Activated naive CD8-positive, alpha-beta T cell treated with anti-CD3 and anti-CD28 coated beads, Interleukin-2, amount 10 ng/mL, durations not matched to agents 7 days and 5 days (primary cell): ENCODE measurements at regions not wholly inside any gene's neighbourhood (a gene's known extent, or its start where the extent isn't known, plus 50 kb on each side); places are given as distances from the start of the nearest gene placed in this dataset.
"Not testable (repeated sequence)": the region's sequence is repeated elsewhere in the genome, so short reads cannot be mapped to it uniquely, and the experiment has no call there.

ENCODE experiments used
- ATAC-seq: fragments of 150-1000 bp; cut with Tn5 transposase; one replicate; pipeline ENCODE4 v1.10.0; 2021; ENCODE audit warnings: low read depth, moderate library complexity
- POLR2A ChIA-PET: fragments of 350-600 bp; sonication (Branson Sonifier 250); formaldehyde crosslinking; loops from one replicate; lab custom pipeline; 2021; ENCODE audit warnings: antibody characterized with exemption; lab: Charles Lee
- DNase-seq: peaks from one replicate; pipeline ENCODE4 v3.0.0; 2021
- H3K27ac Mint-ChIP-seq: one replicate; pipeline ENCODE4 v1.8.0; 2022; ENCODE audit warnings: mild to moderate bottlenecking, mixed read lengths
- H3K27me3 Mint-ChIP-seq: one replicate; pipeline ENCODE4 v1.8.0; 2022; ENCODE audit warnings: mild to moderate bottlenecking, moderate library complexity, mixed read lengths
- H3K36me3 Mint-ChIP-seq: one replicate; pipeline ENCODE4 v1.8.0; 2021; ENCODE audit warnings: mild to moderate bottlenecking, mixed read lengths
- H3K4me1 Mint-ChIP-seq: one replicate; pipeline ENCODE4 v1.8.0; 2021; ENCODE audit warnings: mixed read lengths
- H3K4me3 Mint-ChIP-seq: one replicate; pipeline ENCODE4 v1.8.0; 2022; ENCODE audit warnings: mild to moderate bottlenecking, moderate library complexity, mixed read lengths
- H3K9me3 Mint-ChIP-seq: one replicate; pipeline ENCODE4 v1.8.0; 2021; ENCODE audit warnings: mixed read lengths

GRCh38 chr3:106047221-106047620, 178.4 kb upstream of the CBLB start:
- no peaks in the 10 kb centered on the region for H3K27me3 Mint-ChIP-seq
- ATAC-seq (no peak), DNase-seq (no peak)
- peaks cover 7% of the 10 kb centered on the region for H3K36me3 Mint-ChIP-seq
- peaks cover 12% of the 10 kb centered on the region for H3K9me3 Mint-ChIP-seq
- POLR2A ChIA-PET, result no interaction called here
- H3K4me3 Mint-ChIP-seq, result no peak overlapping the region
- no peak overlapping the region for H3K27ac Mint-ChIP-seq
- no peaks in the 10 kb centered on the region for H3K4me1 Mint-ChIP-seq

GRCh38 chr3:106048946-106049481, 180.2 kb upstream of the CBLB start:
- DNase-seq (no peak), ATAC-seq (no peak)
- Mint-ChIP-seq H3K4me1 (no peaks in the 10 kb centered on the region), H3K27me3 (no peaks in the 10 kb centered on the region), H3K4me3 (no peak overlapping the region), H3K9me3 (peaks cover 12% of the 10 kb centered on the region), H3K27ac (no peak overlapping the region), H3K36me3 (peaks cover 4% of the 10 kb centered on the region)
- POLR2A ChIA-PET, result no interaction called here

DNA sequence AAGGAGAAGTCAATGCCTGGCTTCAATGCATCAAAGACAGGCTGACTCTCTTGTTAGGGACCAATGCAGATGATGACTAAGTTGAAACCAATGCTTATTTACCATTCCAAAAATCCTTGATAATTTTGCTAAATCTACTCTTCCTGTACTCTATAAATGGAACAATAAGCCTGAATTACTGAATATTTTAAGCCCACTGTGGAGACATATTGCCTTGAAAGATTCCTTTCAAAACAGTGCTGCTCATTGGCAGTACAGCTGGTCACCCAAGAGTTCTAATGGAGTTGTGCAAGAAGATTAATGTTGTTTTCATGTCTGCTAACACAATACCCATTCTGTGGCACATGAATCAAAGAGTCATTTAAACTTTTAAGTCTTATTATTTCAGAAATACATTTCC, 181.0 kb upstream of the CBLB start:
- ATAC-seq (no peak), DNase-seq (no peak)
- no peak overlapping the region for H3K27ac Mint-ChIP-seq
- no peaks in the 10 kb centered on the region for H3K4me1 Mint-ChIP-seq
- POLR2A ChIA-PET, result no interaction called here
- peaks cover 12% of the 10 kb centered on the region for H3K9me3 Mint-ChIP-seq
- H3K27me3 Mint-ChIP-seq, result no peaks in the 10 kb centered on the region
- no peak overlapping the region for H3K4me3 Mint-ChIP-seq
- peaks cover 5% of the 10 kb centered on the region for H3K36me3 Mint-ChIP-seq

DNA sequence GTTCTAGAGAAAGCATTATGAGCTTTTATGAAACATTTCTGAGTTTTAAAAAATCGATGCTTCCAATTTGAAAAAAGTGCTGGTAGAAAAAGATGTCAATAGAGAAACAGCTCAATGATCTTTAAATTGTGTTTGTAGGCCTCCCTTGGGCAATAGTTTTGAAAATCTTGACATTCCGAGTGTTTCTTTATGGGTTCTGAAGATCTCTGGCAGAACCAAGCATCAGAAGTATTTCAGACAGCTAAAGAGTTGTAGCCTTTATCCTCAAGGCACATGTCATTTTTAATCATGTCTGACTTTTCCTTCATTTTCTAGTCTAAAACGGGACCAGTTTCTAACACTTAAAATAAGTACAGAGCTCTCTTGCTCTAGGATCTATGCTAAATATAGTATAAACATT, 188.1 kb upstream of the CBLB start:
- Mint-ChIP-seq H3K9me3 (peaks cover 3% of the 10 kb centered on the region), H3K36me3 (peaks cover 7% of the 10 kb centered on the region), H3K27ac (no peak overlapping the region), H3K4me3 (no peak overlapping the region), H3K27me3 (no peaks in the 10 kb centered on the region), H3K4me1 (peaks cover 7% of the 10 kb centered on the region)
- DNase-seq, result no peak
- no peak for ATAC-seq
- POLR2A ChIA-PET, result no interaction called here

GRCh38 chr3:106058475-106058874, 189.7 kb upstream of the CBLB start:
- ATAC-seq (no peak), DNase-seq (no peak)
- H3K9me3 Mint-ChIP-seq, result peaks cover 5% of the 10 kb centered on the region
- no peak overlapping the region for H3K27ac Mint-ChIP-seq
- peaks cover 7% of the 10 kb centered on the region for H3K36me3 Mint-ChIP-seq
- peaks cover 7% of the 10 kb centered on the region for H3K4me1 Mint-ChIP-seq
- no peaks in the 10 kb centered on the region for H3K27me3 Mint-ChIP-seq
- no peak overlapping the region for H3K4me3 Mint-ChIP-seq
- POLR2A ChIA-PET, result no interaction called here

DNA sequence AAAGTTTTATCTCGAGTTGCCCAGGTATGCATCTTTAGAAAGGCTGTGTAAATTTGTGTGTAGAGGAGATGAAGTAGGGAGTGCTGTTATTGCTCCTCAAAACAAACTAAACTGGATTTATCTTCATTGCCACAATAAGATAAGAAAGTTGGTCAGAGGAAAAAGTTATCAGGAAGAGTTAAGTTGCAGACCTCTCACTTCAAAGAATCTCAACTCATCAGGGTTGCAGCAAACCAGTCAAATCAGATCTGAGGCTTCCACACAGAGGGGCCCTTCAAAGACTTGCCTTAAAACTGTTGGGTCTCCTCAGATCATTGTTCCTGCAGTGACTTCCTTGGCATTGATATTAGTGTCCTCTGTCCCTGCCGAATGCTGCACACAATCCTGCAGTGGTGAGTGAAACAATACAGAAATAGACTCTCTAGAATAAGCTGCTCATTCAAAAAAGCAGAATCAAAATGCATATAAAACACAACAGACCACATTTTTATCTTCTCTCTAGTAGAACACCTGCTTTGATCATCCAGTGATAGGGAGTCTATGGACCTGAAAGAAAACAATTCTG, 191.2 kb upstream of the CBLB start:
- DNase-seq, result no peak
- peaks cover 7% of the 10 kb centered on the region for H3K4me1 Mint-ChIP-seq
- peaks cover 11% of the 10 kb centered on the region for H3K9me3 Mint-ChIP-seq
- no peaks in the 10 kb centered on the region for H3K27me3 Mint-ChIP-seq
- peaks cover 10% of the 10 kb centered on the region for H3K36me3 Mint-ChIP-seq
- ATAC-seq, result no peak
- peak overlapping the region; percentile 30 for H3K27ac Mint-ChIP-seq
- POLR2A ChIA-PET, result no interaction called here
- no peak overlapping the region for H3K4me3 Mint-ChIP-seq

GRCh38 chr3:106063909-106064308, 195.1 kb upstream of the CBLB start:
- H3K36me3 Mint-ChIP-seq, result peaks cover 16% of the 10 kb centered on the region
- H3K9me3 Mint-ChIP-seq, result peaks cover 13% of the 10 kb centered on the region
- H3K4me1 Mint-ChIP-seq, result peaks cover 12% of the 10 kb centered on the region
- no peaks in the 10 kb centered on the region for H3K27me3 Mint-ChIP-seq
- H3K27ac Mint-ChIP-seq, result no peak overlapping the region
- H3K4me3 Mint-ChIP-seq, result no peak overlapping the region
- ATAC-seq, result no peak
- POLR2A ChIA-PET, result no interaction called here
- no peak for DNase-seq

- H3K36me3 Mint-ChIP-seq, result peaks cover 19% of the 10 kb centered on the region
- peaks cover 15% of the 10 kb centered on the region for H3K9me3 Mint-ChIP-seq
- ATAC-seq (no peak), DNase-seq (no peak)
- POLR2A ChIA-PET, result no interaction called here
- H3K4me3 Mint-ChIP-seq, result no peak overlapping the region
- no peaks in the 10 kb centered on the region for H3K27me3 Mint-ChIP-seq
- H3K4me1 Mint-ChIP-seq, result peaks cover 11% of the 10 kb centered on the region
- H3K27ac Mint-ChIP-seq, result no peak overlapping the region
Measured at GRCh38 chr3:106065831-106066230, 197.0 kb upstream of the CBLB start.

GRCh38 chr3:106067711-106068110, 198.9 kb upstream of the CBLB start:
- Mint-ChIP-seq H3K4me1 (peaks cover 11% of the 10 kb centered on the region), H3K9me3 (peaks cover 16% of the 10 kb centered on the region), H3K36me3 (peaks cover 17% of the 10 kb centered on the region), H3K4me3 (no peak overlapping the region), H3K27me3 (no peaks in the 10 kb centered on the region), H3K27ac (no peak overlapping the region)
- ATAC-seq (no peak), DNase-seq (no peak)
- POLR2A ChIA-PET, result no interaction called here

GRCh38 chr3:106068381-106068780, 199.6 kb upstream of the CBLB start:
- H3K4me3 Mint-ChIP-seq, result peak overlapping the region; percentile 5
- no peaks in the 10 kb centered on the region for H3K27me3 Mint-ChIP-seq
- H3K27ac Mint-ChIP-seq, result peak overlapping the region; percentile 63
- H3K9me3 Mint-ChIP-seq, result peaks cover 15% of the 10 kb centered on the region
- DNase-seq, result no peak
- peaks cover 11% of the 10 kb centered on the region for H3K4me1 Mint-ChIP-seq
- POLR2A ChIA-PET, result no interaction called here
- ATAC-seq, result no peak
- peaks cover 17% of the 10 kb centered on the region for H3K36me3 Mint-ChIP-seq

DNA sequence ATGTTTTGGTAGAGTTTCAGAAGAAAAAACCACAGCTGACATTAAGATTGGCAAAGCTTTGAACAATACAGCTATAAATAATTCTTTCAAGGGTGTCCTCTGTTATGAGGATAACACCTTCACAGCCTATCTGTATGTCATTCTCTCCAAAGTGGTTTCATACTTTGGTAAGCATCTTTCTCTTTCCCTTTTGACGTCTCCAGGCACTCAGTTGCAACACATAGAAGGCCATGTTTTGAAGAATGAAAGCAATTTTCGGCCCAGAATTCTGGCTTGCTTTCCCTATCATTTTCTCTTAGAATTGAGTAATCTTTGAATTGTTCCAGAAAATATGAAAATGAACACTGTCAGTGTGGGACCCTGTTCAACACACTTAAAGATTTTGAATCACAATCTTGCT, 200.0 kb upstream of the CBLB start:
- H3K27ac Mint-ChIP-seq, result peak overlapping the region; percentile 63
- peaks cover 15% of the 10 kb centered on the region for H3K9me3 Mint-ChIP-seq
- POLR2A ChIA-PET, result no interaction called here
- ATAC-seq (peak; percentile 94), DNase-seq (no peak)
- peak overlapping the region; percentile 35 for H3K4me3 Mint-ChIP-seq
- peaks cover 17% of the 10 kb centered on the region for H3K36me3 Mint-ChIP-seq
- H3K4me1 Mint-ChIP-seq, result peaks cover 11% of the 10 kb centered on the region
- H3K27me3 Mint-ChIP-seq, result no peaks in the 10 kb centered on the region

GRCh38 chr3:106070187-106070586, 201.4 kb upstream of the CBLB start:
- DNase-seq (no peak), ATAC-seq (no peak)
- POLR2A ChIA-PET, result no interaction called here
- no peak overlapping the region for H3K27ac Mint-ChIP-seq
- H3K4me3 Mint-ChIP-seq, result no peak overlapping the region
- peaks cover 11% of the 10 kb centered on the region for H3K4me1 Mint-ChIP-seq
- H3K9me3 Mint-ChIP-seq, result peaks cover 8% of the 10 kb centered on the region
- peaks cover 11% of the 10 kb centered on the region for H3K36me3 Mint-ChIP-seq
- no peaks in the 10 kb centered on the region for H3K27me3 Mint-ChIP-seq

GRCh38 chr3:106071306-106071705, 202.5 kb upstream of the CBLB start:
- no peak overlapping the region for H3K27ac Mint-ChIP-seq
- peaks cover 11% of the 10 kb centered on the region for H3K4me1 Mint-ChIP-seq
- no peak for DNase-seq
- no peak overlapping the region for H3K4me3 Mint-ChIP-seq
- H3K27me3 Mint-ChIP-seq, result no peaks in the 10 kb centered on the region
- no peak for ATAC-seq
- POLR2A ChIA-PET, result no interaction called here
- peaks cover 7% of the 10 kb centered on the region for H3K9me3 Mint-ChIP-seq
- H3K36me3 Mint-ChIP-seq, result peaks cover 13% of the 10 kb centered on the region

GRCh38 chr3:106072596-106072995, 203.8 kb upstream of the CBLB start:
- Mint-ChIP-seq H3K9me3 (peaks cover 11% of the 10 kb centered on the region), H3K4me1 (peaks cover 11% of the 10 kb centered on the region), H3K36me3 (peaks cover 19% of the 10 kb centered on the region)
- DNase-seq, H3K27ac Mint-ChIP-seq, H3K27me3 Mint-ChIP-seq, H3K4me3 Mint-ChIP-seq, ATAC-seq, POLR2A ChIA-PET: not testable (repeated sequence)
